ENCODE measurements at regions not wholly inside any gene's neighbourhood (a gene's known extent, or its start where the extent isn't known, plus 50 kb on each side); places are given as distances from the start of the nearest gene placed in this dataset.

DNA sequence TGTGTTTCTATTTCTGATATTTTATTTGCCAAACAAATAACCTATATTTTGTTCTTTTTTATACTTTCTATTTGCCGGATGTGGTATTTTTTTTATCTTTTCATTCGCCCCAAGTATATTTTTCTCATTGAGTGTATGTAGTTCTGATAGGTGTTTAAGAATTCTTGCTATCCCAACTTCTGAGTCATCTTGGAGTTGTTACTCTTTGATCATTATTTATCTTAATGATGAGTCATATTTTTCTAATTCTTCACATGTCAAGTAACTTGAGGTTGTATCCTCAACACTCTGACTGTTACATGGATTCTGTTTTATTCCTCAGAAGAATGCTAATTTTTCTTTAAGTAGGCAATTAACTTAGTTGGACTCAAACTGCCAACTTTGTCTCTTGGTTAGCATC is 498.1 kb downstream of the TLE1 start:
- DNase-seq (ENCODE audit: low read depth, low spot score), result no peak
- no peak for ATAC-seq

DNA sequence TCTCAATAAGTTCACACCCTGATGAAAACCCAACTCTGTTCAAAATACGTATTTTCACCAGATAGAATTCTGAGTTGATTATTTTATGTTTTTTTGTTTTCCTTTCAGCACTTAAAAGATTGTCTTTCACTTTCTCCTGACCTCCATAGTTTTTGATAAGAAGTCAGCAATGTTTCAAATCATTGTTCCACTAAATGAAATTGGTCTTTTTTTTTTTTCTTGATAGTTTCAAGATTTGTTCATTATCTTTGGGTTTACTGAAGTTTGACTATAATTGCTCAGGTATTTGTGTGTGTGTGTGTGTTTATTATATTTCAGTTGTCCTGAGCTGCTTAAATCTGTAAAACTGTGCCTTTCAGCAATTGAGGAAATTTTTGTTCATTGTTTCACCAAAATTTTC is 498.7 kb downstream of the TLE1 start:
- ChIA-PET CTCF (no interaction called here), POLR2A (no interaction called here)
- H3K36me3 ChIP-seq (ENCODE audit: control insufficient read depth, insufficient read depth, low read length), result no peaks in the 10 kb centered on the region
- DNase-seq (ENCODE audit: low read depth, low spot score) (no peak), ATAC-seq (no peak)
- H3K27me3 ChIP-seq (ENCODE audit: control insufficient read depth, insufficient read depth, low read length), result no peaks in the 10 kb centered on the region
- H3K4me1 ChIP-seq (ENCODE audit: control insufficient read depth, insufficient read depth, low read length), result no peaks in the 10 kb centered on the region
- no peaks in the 10 kb centered on the region for H3K9me3 ChIP-seq (ENCODE audit: control insufficient read depth, insufficient read depth, low read depth, low read length)
- no peak overlapping the region for H3K27ac ChIP-seq (ENCODE audit: low read length)
- TF ChIP-seq, protein P1, sequence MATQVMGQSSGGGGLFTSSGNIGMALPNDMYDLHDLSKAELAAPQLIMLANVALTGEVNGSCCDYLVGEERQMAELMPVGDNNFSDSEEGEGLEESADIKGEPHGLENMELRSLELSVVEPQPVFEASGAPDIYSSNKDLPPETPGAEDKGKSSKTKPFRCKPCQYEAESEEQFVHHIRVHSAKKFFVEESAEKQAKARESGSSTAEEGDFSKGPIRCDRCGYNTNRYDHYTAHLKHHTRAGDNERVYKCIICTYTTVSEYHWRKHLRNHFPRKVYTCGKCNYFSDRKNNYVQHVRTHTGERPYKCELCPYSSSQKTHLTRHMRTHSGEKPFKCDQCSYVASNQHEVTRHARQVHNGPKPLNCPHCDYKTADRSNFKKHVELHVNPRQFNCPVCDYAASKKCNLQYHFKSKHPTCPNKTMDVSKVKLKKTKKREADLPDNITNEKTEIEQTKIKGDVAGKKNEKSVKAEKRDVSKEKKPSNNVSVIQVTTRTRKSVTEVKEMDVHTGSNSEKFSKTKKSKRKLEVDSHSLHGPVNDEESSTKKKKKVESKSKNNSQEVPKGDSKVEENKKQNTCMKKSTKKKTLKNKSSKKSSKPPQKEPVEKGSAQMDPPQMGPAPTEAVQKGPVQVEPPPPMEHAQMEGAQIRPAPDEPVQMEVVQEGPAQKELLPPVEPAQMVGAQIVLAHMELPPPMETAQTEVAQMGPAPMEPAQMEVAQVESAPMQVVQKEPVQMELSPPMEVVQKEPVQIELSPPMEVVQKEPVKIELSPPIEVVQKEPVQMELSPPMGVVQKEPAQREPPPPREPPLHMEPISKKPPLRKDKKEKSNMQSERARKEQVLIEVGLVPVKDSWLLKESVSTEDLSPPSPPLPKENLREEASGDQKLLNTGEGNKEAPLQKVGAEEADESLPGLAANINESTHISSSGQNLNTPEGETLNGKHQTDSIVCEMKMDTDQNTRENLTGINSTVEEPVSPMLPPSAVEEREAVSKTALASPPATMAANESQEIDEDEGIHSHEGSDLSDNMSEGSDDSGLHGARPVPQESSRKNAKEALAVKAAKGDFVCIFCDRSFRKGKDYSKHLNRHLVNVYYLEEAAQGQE (IDR thresholded peaks at IDR 0.05; ENCODE audit: insufficient read depth in 1 of 2, low read depth in 2 of 2, low read length in 1 of 2), result no peak
- TF ChIP-seq POLR2AphosphoS5 (IDR thresholded peaks at IDR 0.05; ENCODE audit: low read depth, low read length) (no peak), TCF7L2 (IDR thresholded peaks at IDR 0.05; ENCODE audit: low read depth, low read length) (no peak), SIN3A (IDR thresholded peaks at IDR 0.05; ENCODE audit: borderline replicate concordance, insufficient read depth, low read depth, low read length) (no peak)
- TF ChIP-seq, protein P2, sequence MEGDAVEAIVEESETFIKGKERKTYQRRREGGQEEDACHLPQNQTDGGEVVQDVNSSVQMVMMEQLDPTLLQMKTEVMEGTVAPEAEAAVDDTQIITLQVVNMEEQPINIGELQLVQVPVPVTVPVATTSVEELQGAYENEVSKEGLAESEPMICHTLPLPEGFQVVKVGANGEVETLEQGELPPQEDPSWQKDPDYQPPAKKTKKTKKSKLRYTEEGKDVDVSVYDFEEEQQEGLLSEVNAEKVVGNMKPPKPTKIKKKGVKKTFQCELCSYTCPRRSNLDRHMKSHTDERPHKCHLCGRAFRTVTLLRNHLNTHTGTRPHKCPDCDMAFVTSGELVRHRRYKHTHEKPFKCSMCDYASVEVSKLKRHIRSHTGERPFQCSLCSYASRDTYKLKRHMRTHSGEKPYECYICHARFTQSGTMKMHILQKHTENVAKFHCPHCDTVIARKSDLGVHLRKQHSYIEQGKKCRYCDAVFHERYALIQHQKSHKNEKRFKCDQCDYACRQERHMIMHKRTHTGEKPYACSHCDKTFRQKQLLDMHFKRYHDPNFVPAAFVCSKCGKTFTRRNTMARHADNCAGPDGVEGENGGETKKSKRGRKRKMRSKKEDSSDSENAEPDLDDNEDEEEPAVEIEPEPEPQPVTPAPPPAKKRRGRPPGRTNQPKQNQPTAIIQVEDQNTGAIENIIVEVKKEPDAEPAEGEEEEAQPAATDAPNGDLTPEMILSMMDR (IDR thresholded peaks at IDR 0.05), result no peak
- intact Hi-C loops (cut with micrococcal nuclease; ENCODE audit: unreplicated experiment) (no loop called here), in situ Hi-C loops (cut with HindIII; ENCODE audit: low pct_unique_long_range_greater_than_20kb, low sequenced_read_pairs) (no loop called here)
- BruUV-seq (replicated peaks), result no TSS peak
- H3K4me3 ChIP-seq (ENCODE audit: low read depth in 2 of 2, low read length in 2 of 2), result no peak overlapping the region

More for the DNA sequence above, 498.1 kb downstream of the TLE1 start:
- Histone ChIP-seq H3K9me3 (ENCODE audit: control insufficient read depth, insufficient read depth, low read depth, low read length) (no peaks in the 10 kb centered on the region), H3K4me3 (ENCODE audit: low read depth in 2 of 2, low read length in 2 of 2) (no peak overlapping the region), H3K36me3 (ENCODE audit: control insufficient read depth, insufficient read depth, low read length) (no peaks in the 10 kb centered on the region), H3K27me3 (ENCODE audit: control insufficient read depth, insufficient read depth, low read length) (no peaks in the 10 kb centered on the region), H3K4me1 (ENCODE audit: control insufficient read depth, insufficient read depth, low read length) (no peaks in the 10 kb centered on the region), H3K27ac (ENCODE audit: low read length) (no peak overlapping the region)
- no TSS peak for BruUV-seq (replicated peaks)
- ChIA-PET POLR2A (no interaction called here), CTCF (no interaction called here)
- intact Hi-C loops (cut with micrococcal nuclease; ENCODE audit: unreplicated experiment) (no loop called here), in situ Hi-C loops (cut with HindIII; ENCODE audit: low pct_unique_long_range_greater_than_20kb, low sequenced_read_pairs) (no loop called here)
- TF ChIP-seq POLR2AphosphoS5 (IDR thresholded peaks at IDR 0.05; ENCODE audit: low read depth, low read length) (no peak), TCF7L2 (IDR thresholded peaks at IDR 0.05; ENCODE audit: low read depth, low read length) (no peak), SIN3A (IDR thresholded peaks at IDR 0.05; ENCODE audit: borderline replicate concordance, insufficient read depth, low read depth, low read length) (no peak)
- TF ChIP-seq, protein P2 (IDR thresholded peaks at IDR 0.05), result no peak
- TF ChIP-seq, protein P1 (IDR thresholded peaks at IDR 0.05; ENCODE audit: insufficient read depth in 1 of 2, low read depth in 2 of 2, low read length in 1 of 2), result no peak

All from Panc1 (cell line).